ENCODE measurements at regions not wholly inside any gene's neighbourhood (a gene's known extent, or its start where the extent isn't known, plus 50 kb on each side); places are given as distances from the start of the nearest gene placed in this dataset.

DNA sequence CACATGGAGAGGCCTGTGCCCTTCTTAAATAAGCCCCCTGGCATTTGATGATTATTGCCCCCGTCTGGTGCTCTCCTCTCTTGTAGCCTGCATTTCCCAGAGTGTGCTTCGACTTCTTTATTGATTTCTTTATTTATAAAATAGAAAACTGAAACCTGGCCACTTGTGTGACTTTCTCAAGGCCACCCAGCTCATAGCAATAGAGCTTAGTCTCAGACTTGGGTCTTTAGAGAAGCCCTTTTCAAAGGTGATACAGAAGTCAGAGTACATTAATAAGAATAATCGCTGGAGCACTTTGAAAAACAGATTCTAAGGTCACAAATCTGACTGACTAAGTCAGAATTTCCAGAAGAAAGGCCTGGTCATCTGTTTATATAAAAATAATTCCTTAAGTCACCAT, 86.6 kb downstream of the NOC3L start:
- TF ChIP-seq, protein P1, sequence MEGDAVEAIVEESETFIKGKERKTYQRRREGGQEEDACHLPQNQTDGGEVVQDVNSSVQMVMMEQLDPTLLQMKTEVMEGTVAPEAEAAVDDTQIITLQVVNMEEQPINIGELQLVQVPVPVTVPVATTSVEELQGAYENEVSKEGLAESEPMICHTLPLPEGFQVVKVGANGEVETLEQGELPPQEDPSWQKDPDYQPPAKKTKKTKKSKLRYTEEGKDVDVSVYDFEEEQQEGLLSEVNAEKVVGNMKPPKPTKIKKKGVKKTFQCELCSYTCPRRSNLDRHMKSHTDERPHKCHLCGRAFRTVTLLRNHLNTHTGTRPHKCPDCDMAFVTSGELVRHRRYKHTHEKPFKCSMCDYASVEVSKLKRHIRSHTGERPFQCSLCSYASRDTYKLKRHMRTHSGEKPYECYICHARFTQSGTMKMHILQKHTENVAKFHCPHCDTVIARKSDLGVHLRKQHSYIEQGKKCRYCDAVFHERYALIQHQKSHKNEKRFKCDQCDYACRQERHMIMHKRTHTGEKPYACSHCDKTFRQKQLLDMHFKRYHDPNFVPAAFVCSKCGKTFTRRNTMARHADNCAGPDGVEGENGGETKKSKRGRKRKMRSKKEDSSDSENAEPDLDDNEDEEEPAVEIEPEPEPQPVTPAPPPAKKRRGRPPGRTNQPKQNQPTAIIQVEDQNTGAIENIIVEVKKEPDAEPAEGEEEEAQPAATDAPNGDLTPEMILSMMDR (IDR thresholded peaks at IDR 0.05 in 8 of 11, conservative IDR thresholded peaks at IDR 0.05 in 3 of 11) = no peak
- TF ChIP-seq POLR2AphosphoS5 (IDR thresholded peaks at IDR 0.05) (no peak), POLR2A (IDR thresholded peaks at IDR 0.05) (no peak)
